ENCODE measurements at regions not wholly inside any gene's neighbourhood (a gene's known extent, or its start where the extent isn't known, plus 50 kb on each side); places are given as distances from the start of the nearest gene placed in this dataset.
"Not testable (repeated sequence)": the region's sequence is repeated elsewhere in the genome, so short reads cannot be mapped to it uniquely, and the experiment has no call there.

DNA sequence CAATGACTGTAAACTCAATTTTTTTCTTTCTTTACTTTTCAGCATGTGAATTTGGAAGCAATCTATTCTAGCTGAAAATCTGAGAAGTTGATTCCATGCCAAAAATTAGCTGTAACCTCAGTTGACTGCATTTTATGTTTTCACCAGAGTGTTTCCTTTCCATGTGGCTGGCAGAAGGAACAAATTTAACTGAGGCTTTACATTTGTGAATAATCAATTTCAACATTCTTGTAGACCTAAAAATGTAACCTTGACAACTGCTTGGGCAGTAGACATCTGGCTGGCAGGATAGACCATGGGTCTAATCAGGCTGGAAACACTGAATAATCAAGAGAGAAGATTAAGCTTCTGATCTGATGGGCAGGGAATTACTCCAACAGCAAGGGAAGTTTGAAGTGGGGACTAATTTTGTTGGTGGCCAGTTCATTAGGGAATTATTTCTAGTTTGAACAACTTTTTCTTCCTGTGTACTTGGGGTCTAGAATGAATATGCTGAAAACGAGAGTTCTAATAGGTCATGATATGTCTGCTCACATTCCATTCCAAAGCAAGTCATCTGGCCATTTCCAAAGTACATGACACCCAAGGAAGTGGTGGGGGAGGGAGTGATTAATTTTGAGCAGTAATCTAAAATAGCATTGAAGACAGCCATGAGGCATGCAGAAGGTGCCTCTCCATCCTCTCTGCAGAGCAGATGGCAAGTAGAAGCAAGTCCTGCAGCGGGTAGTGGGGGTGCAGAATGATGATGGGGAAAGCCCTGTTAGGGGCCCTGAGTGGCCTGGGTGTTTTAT is 68.2 kb downstream of the ATP23 start:
- no peak for DNase-seq

DNA sequence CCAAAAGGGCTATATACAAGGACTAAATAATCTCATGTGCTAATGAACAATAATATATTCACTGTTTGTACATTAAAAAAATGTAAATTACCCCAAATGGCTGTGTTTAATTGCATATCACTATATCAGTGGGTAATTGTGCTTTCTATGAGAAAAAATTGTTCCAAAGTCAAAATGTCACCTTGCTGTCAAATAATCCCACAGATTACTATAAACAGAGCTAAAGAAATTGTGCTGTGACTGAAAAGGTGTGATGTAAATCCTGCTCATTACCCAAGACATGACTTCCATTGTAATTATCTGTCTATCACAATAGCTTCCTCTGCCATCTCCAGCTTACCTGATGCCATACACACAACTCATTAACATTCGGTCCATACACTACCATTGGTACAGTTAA is 70.3 kb downstream of the ATP23 start:
- no peak for DNase-seq

DNA sequence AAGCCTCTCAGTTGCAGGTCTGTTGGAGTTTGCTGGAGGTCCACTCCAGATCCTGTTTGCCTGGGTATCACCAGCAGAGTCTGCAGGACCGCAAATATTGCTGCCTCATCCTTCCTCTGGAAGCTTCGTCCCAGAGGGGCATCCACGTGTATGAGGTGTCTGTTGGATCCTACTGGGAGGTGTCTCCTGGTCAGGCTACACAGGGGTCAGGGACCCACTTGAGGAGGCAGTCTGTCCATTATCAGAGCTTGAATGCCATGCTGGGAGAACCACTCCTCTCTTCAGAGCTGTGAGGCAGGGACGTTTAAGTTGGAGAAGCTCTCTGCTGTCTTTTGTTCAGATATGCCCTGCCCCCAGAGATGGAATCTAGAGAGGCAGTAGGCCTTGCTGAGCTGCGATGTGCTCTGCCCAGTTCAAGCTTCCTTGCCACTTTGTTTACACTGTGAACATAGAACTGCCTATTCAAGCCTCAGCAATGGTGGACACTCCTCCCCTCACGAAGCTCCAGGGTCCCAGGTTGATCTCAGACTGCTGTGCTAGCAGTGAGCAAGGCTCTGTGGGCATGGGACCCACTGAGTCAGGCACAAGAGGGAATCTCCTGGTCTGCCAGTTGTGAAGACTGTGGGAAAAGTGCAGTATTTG is 81.1 kb downstream of the ATP23 start:
- not testable (repeated sequence) for DNase-seq

DNA sequence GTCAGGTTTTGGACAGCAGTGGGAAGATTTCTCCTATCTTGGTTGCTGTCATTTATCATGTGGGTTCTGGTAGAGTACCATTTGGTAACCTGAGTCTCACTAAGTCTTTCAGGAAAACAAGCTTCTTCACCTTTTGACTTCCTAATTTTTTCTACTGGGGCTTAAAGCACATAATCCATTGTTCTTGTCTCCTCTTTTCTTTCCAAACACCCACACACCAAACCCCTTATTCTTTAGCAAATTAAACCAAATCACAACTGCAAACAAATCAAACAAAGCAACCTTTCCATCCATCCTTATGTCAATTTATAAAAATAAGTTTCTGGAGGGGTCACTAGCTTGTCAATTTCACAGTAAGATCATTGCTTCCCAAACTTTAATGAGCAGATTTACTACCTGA is 84.1 kb downstream of the ATP23 start:
- no peak for DNase-seq

DNA sequence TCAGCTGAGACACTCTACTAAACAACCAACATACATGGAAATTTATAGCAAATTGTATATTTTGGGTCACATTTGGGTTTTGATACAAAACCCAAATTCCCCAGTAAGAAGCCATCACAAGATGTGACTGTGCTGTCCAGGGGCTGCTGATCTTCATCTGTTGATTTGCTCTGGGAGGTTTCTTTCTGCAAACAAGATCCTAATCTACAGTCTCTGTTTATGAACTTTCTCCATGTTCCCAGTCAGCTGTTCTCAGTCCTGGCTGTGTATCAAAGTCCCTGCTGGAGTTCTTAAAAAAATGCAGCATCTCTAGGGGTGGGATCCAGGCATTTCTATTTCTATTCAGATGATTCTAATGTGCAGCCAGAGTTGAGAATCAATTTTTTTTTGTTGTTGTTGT is 85.1 kb downstream of the ATP23 start:
- peak; percentile 36 for DNase-seq

DNA sequence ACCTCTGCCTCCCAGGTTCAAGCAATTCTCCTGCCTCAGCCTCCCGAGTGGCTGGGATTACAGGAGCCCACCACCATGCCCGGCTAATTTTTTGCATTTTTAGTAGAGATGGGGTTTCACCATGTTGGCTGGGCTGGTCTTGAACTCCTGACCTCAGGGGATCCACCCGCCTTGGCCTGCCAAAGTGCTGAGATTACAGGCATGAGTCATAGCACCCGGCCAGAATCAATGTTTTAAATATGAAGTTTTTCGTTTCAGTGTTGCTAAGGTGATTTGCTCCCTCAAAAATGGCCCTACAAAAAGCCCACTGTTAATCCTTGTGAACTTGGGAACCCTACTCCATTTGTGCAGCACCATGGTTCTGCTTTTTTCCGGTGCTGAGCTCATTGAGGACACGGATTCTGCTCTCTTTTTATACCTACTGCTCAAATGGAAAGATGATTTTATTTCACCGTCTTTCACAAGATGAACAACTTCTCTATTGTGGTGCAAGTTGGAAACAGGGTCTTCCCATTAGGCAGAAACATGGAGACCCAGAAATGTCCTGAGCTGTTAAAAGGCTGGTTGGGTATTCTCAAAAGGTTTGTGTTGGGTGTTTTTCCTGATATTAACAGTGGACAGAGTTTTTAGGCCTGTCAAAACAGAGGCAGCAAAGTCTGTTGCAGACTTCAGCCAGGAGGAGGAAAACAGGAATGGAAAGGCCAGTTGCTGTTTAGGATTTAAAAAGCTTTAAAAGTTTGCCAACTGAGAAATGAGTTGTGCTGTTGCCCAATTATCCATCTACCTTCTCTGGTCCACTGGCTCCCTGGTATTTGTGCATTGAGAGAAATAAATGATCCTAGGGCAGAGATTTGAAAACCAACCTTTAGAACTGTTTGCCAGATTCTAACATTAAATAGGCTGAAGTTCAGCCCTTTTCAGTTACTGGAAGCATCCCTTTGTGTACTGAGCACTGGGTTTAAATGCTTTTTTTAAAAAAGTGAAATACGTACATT is 85.8 kb downstream of the ATP23 start:
- no peak for DNase-seq

DNA sequence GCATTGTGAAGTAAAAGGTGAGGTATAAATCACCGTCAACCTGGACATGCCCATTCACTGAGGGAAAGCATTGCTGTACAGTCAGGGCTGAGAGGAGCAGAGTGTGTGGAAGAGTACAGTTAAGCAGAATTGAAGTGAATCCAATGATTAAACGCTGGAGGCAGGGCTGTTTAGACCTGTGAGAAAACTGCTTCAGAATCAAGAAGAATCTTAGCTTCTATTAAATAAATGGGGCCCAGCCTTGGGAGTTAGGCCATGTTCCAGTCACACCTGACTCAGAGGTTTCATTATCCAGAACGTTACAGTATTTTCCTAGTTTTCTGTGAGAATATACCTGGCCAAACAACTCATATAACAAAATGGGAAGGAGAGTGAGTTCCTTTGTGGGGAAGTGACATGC is 86.9 kb downstream of the ATP23 start:
- no peak for DNase-seq

DNA sequence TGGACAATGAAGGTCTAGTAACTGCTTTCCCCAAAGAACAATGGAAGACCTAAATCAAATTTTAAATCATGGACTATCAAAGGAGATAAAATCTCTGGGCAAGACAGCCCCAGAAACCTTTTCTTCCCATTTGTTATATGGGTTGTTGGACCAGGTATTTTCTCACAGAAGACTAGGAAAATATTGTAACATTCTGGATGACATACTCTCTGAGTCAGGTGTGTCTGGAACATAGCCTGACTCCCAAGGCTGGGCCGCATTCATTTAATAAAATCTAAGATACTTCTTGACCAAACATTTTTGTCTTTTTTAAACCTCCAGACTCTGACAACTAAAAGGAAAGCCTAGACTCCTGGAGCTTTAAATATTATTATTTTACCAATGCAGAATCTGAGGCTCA is 87.9 kb downstream of the ATP23 start:
- DNase-seq = no peak

DNA sequence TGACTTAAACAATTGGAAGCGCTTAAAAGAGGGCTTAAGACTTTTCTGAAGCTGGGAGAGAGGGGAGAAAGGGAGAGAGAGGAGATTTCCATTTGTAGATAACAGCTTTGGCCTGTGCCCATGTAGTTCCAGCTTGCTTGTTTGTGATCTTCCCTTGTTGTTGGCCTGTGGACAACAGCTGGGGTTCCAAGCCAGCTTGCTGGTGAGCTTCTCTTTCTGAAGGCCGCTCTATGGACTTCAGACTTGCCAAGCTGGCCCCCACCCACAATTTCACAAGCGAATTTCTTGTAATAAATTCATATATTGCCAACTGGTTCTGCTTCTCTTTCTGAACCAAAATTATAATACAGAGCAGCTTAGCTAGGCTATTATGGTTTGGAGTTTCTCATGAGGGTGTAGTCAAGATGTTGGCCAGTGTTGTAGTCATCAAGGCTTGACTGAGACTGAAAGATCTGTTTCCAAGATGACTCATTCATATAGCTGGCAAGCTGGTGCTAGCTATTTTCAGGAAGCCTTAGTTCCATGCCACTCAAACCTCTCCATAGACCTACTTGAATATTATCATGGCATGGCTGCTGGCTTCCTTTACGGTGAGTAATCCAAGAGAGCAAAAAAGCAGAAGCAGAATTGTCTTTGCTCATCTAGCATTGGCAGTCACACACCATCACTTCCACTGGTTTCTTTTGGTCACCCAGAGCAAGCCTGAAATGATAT is 89.4 kb downstream of the ATP23 start:
- DNase-seq = no peak

DNA sequence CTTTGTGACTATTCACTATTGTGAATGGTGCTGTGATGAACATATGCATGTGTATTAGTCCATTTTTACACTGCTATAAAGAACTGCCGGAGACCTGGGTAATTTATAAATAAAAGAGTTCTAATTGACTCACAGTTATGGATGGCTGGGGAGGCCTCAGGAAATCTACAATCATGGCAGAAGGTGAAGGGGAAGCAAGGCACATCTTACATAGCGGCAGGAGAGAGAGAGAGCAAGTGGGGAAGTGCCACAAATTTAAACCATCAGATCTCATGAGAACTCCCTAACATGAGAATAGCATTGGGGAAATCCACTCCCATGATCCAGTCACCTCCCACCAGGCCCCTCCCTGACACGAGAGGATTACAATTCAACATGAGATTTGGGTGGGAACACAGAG is 90.8 kb downstream of the ATP23 start:
- no peak for DNase-seq

DNA sequence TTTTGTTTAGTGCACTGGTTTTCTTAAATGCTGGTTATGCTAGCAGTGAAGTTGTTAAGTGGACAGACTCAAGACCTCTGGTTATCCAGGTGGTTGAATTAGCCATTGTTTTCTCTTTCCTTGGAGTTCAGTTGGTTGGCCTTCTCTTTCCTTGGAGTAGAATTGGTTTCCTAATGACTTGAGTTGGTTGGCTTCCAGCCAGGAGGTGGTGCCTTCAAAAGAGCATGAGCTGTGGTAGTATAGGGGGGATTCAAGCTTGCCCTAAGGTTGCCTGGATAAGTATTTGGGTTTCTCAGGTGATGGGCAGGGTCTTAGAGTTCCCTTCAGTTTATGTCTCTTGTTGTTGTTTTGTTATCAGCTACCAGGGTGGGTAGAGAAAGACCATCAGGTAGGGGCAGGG is 92.5 kb downstream of the ATP23 start:
- DNase-seq = no peak

DNA sequence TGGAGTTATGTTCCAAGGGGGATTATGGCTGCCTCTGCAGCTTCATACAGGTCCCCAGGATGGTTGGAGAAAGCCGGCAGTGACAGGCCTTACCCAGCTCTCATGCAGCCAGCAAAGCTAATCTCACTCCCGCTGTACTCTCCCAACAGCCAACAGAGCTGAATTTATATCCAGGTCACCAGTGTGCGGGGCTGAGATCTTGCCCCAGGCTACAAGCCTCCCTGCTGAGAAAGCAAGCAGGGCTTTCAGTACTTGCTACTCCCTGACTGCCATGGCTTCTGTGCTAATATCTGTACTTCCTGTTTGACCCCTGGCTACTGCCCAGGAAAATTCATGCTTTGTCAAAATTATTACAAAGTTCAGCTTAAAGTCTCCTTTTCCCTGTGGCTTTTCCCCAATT is 92.9 kb downstream of the ATP23 start:
- DNase-seq = no peak

DNA sequence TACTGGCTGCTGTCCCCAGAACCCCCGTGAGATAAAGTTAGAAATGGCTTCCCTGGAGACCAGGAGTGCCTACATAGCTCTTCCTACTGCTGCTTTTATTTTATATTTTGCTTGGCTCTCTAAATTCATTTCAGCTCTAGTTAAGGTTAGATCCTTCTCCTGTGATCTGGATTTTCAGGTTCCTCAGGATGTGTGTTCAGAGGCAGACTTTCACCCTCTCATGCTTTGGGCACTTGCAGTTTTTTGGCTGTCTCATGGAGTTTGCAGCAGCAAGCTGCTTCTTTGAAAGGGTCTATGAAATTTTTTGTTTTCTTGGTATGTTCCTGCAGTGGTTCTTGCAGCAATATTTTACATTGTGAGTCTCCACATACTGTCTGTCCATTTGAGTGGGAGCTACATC is 93.3 kb downstream of the ATP23 start:
- DNase-seq = no peak

DNA sequence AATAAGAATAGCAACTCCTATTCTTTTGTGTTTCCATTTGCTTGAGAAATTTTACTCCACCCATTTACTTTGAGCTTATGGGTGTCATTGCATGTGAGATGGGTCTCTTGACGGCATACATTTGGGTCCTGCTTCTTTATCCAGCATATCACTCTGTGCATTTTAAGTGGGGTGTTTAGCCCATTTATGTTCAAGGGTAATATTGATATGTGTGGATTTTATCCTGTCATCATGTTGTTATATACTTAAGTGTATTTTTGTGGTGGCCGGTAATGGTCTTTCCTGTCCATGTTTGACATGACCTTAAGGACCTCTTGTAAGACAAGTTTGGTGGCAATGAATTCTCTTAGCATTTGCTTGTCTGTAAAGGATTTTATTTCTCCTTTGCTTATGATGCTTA is 100.1 kb downstream of the ATP23 start:
- no peak for DNase-seq

DNA sequence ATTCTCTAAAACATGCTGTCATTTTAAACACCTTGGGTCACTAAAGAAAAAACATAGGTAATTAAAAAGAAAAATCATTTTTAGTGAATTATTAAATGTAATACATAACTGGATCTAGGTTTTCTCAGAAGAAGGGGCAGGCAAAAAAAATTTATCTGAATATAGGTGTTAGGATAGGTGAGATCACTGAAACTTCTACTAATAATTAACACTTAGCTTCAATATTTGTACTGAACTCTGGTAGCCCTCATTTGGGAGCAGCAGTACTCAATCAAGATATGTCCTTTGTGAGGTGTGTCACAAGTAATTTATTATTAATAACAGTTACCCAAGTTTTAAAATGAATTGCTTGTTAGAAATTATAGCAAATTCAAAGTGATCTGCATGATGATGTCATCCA is 103.6 kb downstream of the ATP23 start:
- DNase-seq = no peak

DNA sequence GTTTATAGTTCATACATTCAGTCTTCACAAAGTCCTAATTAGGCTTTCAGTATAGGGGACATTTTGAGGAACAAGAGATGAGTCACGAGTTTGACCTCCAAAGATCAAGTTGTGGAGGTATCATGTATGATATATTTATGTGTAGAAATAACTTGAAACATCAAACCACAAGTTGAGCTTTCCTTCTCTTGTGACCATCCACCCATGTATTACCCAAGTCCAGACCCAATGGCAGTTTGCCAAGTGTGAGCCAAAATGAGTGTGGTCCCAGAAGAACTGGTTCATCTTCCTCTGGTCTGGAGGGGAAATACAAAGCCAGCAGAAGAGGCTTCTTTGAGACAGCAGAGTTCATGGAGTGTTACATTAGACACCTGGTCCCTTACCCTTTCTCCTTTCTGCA is 104.9 kb downstream of the ATP23 start:
- DNase-seq = no peak

DNA sequence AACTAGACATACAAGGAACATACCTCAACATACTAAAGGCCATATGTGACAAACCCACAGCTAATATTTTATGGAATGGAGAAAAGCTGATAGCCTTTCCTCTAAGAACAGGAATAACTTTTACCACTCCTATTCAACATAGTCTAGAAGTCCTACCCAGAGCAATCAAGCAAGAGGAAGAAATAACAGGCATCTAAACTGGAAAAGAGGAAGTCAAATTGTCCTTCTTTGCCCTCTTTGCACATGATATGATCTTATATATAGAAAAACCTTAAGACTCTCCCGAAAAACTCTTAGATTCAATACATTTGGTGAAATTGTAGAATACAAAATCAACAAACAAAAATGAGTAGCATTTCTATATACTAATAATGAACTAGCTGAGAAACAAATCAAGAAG is 110.0 kb downstream of the ATP23 start:
- DNase-seq = no peak

DNA sequence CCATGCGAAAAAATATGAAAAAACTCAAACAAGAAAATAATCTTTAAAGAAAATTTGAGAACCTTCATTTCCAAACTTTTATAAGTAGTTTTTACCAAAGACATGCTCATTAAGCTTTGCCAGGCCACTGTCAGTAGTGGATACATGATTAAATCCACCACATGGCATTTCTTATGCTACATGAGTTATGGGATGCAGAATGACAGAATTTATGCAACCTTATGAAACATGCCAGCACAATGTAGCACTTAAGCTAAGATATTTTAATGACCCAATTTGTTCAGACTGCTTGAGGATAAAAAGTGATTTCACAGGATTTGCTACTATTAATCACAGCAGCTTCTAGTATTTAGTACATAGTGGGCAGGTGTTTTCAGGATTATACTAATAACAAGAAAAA is 123.3 kb downstream of the ATP23 start:
- no peak for DNase-seq

DNA sequence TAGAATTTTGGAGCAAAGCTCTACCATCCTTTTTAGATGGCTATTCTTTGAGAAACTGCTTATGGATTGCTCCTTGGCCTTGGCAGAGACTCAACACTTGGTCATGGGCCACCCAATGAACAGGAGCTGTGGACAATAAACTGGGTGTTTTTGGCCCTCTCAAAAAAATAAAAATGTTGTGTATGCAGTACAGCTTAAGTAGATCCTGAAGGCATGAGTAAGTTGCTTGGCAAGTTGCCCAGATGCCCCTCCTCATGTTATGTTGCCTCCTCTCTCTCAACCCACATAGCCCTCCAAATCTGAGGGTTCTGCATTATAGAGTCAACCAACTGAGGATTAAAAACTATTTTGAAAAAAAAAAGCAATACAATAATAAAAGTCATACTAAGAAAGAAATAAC is 124.9 kb downstream of the ATP23 start:
- no peak for DNase-seq

DNA sequence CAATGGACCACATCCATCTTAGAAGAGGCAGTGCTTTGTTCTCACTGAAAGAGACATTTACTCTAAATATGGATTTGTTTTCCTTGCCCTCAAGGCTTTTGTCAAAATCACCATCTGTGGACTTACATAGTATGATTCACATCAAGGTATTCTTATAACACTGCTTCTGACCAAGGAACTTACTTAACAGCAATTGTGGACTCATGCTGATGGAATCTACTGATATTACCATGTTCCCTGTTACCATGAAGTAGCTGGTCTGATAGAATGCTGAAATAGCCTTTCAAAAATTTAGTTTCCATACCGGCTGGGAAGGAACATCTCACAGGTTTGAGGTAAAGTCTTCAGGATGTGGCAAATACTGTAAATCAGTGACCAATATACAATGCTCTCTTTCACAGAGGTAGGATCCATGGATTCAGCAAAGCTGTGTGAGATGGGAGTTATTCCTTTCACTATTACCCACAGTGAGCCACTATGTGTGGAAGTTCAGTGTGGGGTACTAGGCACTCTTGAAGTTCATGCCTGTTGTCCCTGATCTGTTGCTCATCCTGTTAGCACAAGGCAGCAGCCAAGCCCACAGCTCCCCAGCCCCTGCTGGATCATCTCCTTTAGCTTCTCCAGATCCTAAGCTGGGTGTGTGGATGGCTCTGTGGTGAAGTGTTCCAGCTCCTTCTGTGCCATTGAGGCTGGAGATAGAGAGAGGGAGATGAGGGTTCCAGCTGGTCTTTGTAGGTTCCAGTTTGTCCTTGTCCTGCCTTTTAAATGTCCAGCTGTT is 126.4 kb downstream of the ATP23 start:
- DNase-seq = no peak

DNA sequence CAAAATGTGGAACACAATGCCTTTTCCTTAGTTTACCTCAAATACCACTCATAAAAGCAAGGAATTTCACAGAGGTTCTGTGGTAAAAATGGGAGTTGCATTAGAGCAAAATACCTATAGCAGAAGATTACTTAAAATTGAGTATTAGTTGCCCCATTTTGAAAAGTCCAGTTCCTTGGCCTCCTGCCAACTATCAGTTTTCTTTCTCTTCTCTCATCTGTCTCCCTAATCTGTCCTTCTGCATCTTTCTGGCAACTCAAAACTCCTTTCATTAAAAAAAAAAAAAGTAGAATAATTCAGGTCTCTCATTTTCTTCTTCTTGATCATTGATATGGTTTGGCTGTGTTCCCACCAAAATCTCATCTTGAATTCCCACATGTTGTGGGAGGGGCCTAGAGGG is 127.3 kb downstream of the ATP23 start:
- DNase-seq = no peak

All from hindlimb muscle (tissue), 1 donor.